ENCODE measurements at regions not wholly inside any gene's neighbourhood (a gene's known extent, or its start where the extent isn't known, plus 50 kb on each side); places are given as distances from the start of the nearest gene placed in this dataset.

DNA sequence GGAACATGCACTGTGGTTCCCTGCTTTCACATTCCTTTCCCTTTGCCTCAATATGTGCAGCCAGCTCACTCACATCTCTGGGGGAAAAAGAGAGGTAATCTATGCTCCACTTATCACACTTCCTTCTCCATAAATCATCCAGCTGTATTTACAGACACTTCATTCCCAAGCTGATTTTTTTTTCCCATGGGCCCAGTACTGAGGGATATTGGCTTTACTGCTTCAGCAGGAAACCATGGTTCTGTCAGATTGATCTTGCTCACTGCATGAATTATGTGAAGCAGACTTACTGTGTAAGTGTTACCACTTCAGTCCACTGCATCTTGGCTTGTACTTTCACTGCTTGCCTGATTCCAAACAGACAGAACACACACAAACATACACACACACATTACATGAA is 555.6 kb downstream of the CCER1 start:
- TF ChIP-seq, protein P1, sequence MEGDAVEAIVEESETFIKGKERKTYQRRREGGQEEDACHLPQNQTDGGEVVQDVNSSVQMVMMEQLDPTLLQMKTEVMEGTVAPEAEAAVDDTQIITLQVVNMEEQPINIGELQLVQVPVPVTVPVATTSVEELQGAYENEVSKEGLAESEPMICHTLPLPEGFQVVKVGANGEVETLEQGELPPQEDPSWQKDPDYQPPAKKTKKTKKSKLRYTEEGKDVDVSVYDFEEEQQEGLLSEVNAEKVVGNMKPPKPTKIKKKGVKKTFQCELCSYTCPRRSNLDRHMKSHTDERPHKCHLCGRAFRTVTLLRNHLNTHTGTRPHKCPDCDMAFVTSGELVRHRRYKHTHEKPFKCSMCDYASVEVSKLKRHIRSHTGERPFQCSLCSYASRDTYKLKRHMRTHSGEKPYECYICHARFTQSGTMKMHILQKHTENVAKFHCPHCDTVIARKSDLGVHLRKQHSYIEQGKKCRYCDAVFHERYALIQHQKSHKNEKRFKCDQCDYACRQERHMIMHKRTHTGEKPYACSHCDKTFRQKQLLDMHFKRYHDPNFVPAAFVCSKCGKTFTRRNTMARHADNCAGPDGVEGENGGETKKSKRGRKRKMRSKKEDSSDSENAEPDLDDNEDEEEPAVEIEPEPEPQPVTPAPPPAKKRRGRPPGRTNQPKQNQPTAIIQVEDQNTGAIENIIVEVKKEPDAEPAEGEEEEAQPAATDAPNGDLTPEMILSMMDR (IDR thresholded peaks at IDR 0.05; ENCODE audit: low read depth, low read length, poor library complexity, severe bottlenecking) = no peak
- TF ChIP-seq EZH2phosphoT487 (IDR thresholded peaks at IDR 0.05; ENCODE audit: borderline replicate concordance, low read length) = no peak
- no peaks in the 10 kb centered on the region for H3K9me3 ChIP-seq (ENCODE audit: control insufficient read depth, insufficient read depth, low read length)
- H3K27ac ChIP-seq (ENCODE audit: low read depth, low read length) = no peak overlapping the region

DNA sequence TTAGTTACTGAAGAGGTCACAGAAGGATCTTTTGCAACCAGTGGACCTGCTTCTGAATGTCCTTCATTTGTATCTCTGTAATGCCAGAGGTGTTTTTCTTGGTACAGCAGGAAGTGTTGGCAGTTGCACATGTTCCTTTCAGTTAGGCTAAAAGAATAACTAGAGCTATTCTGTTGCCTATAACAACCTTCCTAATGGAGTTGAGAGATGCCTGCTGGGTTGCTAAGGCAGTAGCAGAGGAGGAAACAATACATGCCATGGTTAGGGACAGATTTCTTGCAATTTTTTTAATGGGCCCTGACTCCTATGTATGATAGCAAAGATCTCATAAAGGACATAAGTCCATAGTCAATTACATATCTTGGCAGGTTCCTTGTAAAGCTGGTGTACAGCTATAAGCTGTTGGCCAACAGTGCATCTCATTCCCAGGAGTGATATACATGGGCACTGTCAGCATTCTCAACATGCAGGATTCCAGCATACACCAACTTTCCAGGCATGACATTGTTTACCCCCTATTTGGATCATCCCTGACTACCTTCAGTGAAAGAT is 556.6 kb downstream of the CCER1 start:
- H3K9me3 ChIP-seq (ENCODE audit: control insufficient read depth, insufficient read depth, low read length) = no peaks in the 10 kb centered on the region
- TF ChIP-seq EZH2phosphoT487 (IDR thresholded peaks at IDR 0.05; ENCODE audit: borderline replicate concordance, low read length) = no peak
- TF ChIP-seq, protein P1 (IDR thresholded peaks at IDR 0.05; ENCODE audit: low read depth, low read length, poor library complexity, severe bottlenecking) = no peak

More for the DNA sequence above, 555.6 kb downstream of the CCER1 start:
- Histone ChIP-seq H3K9me2 (replicated peaks; ENCODE audit: control insufficient read depth, low read length) (no peaks in the 10 kb centered on the region), H3K4me1 (ENCODE audit: control insufficient read depth, low read length) (no peaks in the 10 kb centered on the region), H3K27me3 (ENCODE audit: control insufficient read depth, low read length) (no peaks in the 10 kb centered on the region), H3K79me2 (ENCODE audit: control insufficient read depth, low read length) (no peaks in the 10 kb centered on the region), H3F3A (ENCODE audit: control insufficient read depth, insufficient read depth) (no peaks in the 10 kb centered on the region), H3K4me2 (ENCODE audit: low read length) (no peak overlapping the region), H3K36me3 (ENCODE audit: control insufficient read depth, low read length) (no peaks in the 10 kb centered on the region), H4K20me1 (ENCODE audit: control insufficient read depth, insufficient read depth, low read depth, low read length) (no peaks in the 10 kb centered on the region), H3K4me3 (ENCODE audit: low read length) (no peak overlapping the region)

DNA sequence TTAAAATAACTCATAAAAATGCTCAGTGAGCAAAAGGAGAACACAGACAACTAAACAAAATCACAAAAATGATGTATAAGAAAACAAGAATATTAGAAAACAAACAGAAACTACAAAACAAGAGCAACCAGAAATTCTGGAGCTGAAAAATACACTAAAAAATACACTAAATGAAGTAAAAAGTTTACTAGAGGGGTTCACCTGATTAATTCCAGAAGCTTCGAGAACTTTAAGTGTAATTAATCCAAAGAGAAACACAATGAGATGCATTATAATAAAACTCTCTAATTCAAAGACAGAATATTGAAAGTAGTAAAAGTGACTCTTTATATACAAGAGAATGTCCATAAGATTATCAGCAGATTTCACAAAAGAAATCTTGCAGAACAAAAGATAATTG is 558.4 kb downstream of the CCER1 start:
- Histone ChIP-seq H3K4me2 (ENCODE audit: low read length) (no peak overlapping the region), H3K4me3 (ENCODE audit: low read length) (no peak overlapping the region), H3K36me3 (ENCODE audit: control insufficient read depth, low read length) (no peaks in the 10 kb centered on the region), H3K79me2 (ENCODE audit: control insufficient read depth, low read length) (no peaks in the 10 kb centered on the region), H4K20me1 (ENCODE audit: control insufficient read depth, insufficient read depth, low read depth, low read length) (no peaks in the 10 kb centered on the region), H3K27me3 (ENCODE audit: control insufficient read depth, low read length) (no peaks in the 10 kb centered on the region), H3K27ac (ENCODE audit: low read depth, low read length) (no peak overlapping the region), H3K4me1 (ENCODE audit: control insufficient read depth, low read length) (no peaks in the 10 kb centered on the region), H3K9me3 (ENCODE audit: control insufficient read depth, insufficient read depth, low read length) (no peaks in the 10 kb centered on the region), H3F3A (ENCODE audit: control insufficient read depth, insufficient read depth) (no peaks in the 10 kb centered on the region), H3K9me2 (replicated peaks; ENCODE audit: control insufficient read depth, low read length) (no peaks in the 10 kb centered on the region)
- TF ChIP-seq, protein P1 (IDR thresholded peaks at IDR 0.05; ENCODE audit: low read depth, low read length, poor library complexity, severe bottlenecking) = no peak
- TF ChIP-seq EZH2phosphoT487 (IDR thresholded peaks at IDR 0.05; ENCODE audit: borderline replicate concordance, low read length) = no peak

More for the DNA sequence above, 556.6 kb downstream of the CCER1 start:
- H3K4me1 ChIP-seq (ENCODE audit: control insufficient read depth, low read length) = no peaks in the 10 kb centered on the region
- no peaks in the 10 kb centered on the region for H4K20me1 ChIP-seq (ENCODE audit: control insufficient read depth, insufficient read depth, low read depth, low read length)
- H3K4me3 ChIP-seq (ENCODE audit: low read length) = no peak overlapping the region
- H3K9me2 ChIP-seq (replicated peaks; ENCODE audit: control insufficient read depth, low read length) = no peaks in the 10 kb centered on the region
- H3K4me2 ChIP-seq (ENCODE audit: low read length) = no peak overlapping the region
- no peaks in the 10 kb centered on the region for H3K79me2 ChIP-seq (ENCODE audit: control insufficient read depth, low read length)
- H3K36me3 ChIP-seq (ENCODE audit: control insufficient read depth, low read length) = no peaks in the 10 kb centered on the region
- H3K27me3 ChIP-seq (ENCODE audit: control insufficient read depth, low read length) = no peaks in the 10 kb centered on the region
- H3F3A ChIP-seq (ENCODE audit: control insufficient read depth, insufficient read depth) = no peaks in the 10 kb centered on the region
- H3K27ac ChIP-seq (ENCODE audit: low read depth, low read length) = no peak overlapping the region
